ENCODE measurements at regions not wholly inside any gene's neighbourhood (a gene's known extent, or its start where the extent isn't known, plus 50 kb on each side); places are given as distances from the start of the nearest gene placed in this dataset.
"Not testable (repeated sequence)": the region's sequence is repeated elsewhere in the genome, so short reads cannot be mapped to it uniquely, and the experiment has no call there.

DNA sequence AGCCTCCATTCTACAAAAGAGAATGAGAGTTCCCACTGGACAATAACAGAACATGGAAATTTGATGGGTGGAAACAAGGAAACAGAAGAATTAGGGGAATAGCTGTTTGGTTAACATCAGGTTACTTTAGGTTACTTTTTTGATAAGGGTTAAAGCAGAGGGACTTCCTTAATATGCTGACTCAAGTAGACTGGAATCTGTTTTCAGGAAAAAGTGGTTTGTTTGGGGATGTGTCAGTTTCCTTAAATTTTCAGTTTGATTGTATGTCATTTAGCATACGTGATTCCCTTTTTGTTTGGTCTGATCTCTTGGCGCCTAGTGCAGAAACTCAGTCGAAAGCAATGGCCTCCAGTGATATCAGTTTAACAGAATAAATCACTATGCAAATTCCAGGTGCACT lies 411.8 kb upstream of the GRM7 start:
- 93% methylated on average over 2 of the region's 3 CpGs for WGBS (ENCODE audit: insufficient coverage)
- H3K9me3 ChIP-seq (ENCODE audit: control insufficient read depth, insufficient read depth, low read length): no peaks in the 10 kb centered on the region
- no peaks in the 10 kb centered on the region for H3K27me3 ChIP-seq (ENCODE audit: control insufficient read depth, insufficient read depth, low read length)
- H3K27ac ChIP-seq (ENCODE audit: low read depth, low read length): no peak overlapping the region
- H3K36me3 ChIP-seq (ENCODE audit: control insufficient read depth, insufficient read depth, low read length): no peaks in the 10 kb centered on the region
- H3K4me3 ChIP-seq (ENCODE audit: low read depth, low read length): no peak overlapping the region
- no peaks in the 10 kb centered on the region for H3K4me1 ChIP-seq (ENCODE audit: control insufficient read depth, insufficient read depth, low read length)
- DNase-seq (ENCODE audit: low read depth in 4 of 6, low spot score in 6 of 6): no peak

DNA sequence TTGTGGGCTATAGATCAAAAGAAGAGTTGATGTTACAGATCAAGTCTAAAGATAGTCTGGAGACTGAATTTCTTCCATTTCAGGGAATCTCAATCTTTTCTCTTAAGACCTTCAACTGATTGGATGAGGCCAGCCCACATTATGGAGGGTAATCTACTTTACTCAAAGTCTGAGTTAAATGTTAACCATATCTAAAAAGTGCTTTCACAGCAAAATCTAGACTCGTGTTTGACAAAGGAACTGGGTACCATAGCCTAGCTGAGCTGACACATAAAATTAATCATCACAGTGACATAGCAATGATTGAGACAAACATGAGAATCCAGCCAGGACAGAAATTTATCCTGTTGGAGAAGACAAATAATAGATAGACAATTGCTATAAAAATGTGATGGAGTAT lies 407.9 kb upstream of the GRM7 start:
- no peak for DNase-seq (ENCODE audit: low read depth in 4 of 6, low spot score in 6 of 6)
- no peaks in the 10 kb centered on the region for H3K36me3 ChIP-seq (ENCODE audit: control insufficient read depth, insufficient read depth, low read length)
- no peak overlapping the region for H3K27ac ChIP-seq (ENCODE audit: low read depth, low read length)
- no peaks in the 10 kb centered on the region for H3K27me3 ChIP-seq (ENCODE audit: control insufficient read depth, insufficient read depth, low read length)
- no peaks in the 10 kb centered on the region for H3K9me3 ChIP-seq (ENCODE audit: control insufficient read depth, insufficient read depth, low read length)
- no peak overlapping the region for H3K4me3 ChIP-seq (ENCODE audit: low read depth, low read length)
- H3K4me1 ChIP-seq (ENCODE audit: control insufficient read depth, insufficient read depth, low read length): no peaks in the 10 kb centered on the region
- WGBS (ENCODE audit: insufficient coverage): 40% methylated on average over 1 of the region's 1 CpG

DNA sequence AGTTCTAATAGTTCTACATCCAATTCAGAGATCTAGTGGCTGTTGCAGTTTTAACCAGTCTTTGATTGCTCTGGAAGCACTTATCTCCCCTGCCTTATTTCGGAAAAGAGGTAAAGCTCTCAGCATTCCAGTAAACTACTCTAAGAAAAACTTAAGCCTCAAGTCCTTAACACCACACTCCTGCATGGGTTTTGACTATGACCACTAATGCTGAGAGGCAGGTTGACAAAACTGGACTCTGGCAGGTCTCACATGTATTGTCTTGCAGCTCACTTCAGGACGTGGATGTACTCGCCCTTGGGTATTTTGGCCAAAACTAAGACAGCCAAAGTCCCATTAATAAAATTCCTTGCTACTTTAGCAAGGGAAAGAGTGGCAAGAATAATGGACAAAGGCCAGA lies 405.9 kb upstream of the GRM7 start:
- Histone ChIP-seq H3K4me3 (ENCODE audit: low read depth, low read length) (no peak overlapping the region), H3K9me3 (ENCODE audit: control insufficient read depth, insufficient read depth, low read length) (no peaks in the 10 kb centered on the region), H3K4me1 (ENCODE audit: control insufficient read depth, insufficient read depth, low read length) (no peaks in the 10 kb centered on the region), H3K27ac (ENCODE audit: low read depth, low read length) (no peak overlapping the region), H3K36me3 (ENCODE audit: control insufficient read depth, insufficient read depth, low read length) (no peaks in the 10 kb centered on the region), H3K27me3 (ENCODE audit: control insufficient read depth, insufficient read depth, low read length) (no peaks in the 10 kb centered on the region)
- no peak for DNase-seq (ENCODE audit: low read depth in 4 of 6, low spot score in 6 of 6)
- 100% methylated on average over 1 of the region's 3 CpGs for WGBS (ENCODE audit: insufficient coverage)

DNA sequence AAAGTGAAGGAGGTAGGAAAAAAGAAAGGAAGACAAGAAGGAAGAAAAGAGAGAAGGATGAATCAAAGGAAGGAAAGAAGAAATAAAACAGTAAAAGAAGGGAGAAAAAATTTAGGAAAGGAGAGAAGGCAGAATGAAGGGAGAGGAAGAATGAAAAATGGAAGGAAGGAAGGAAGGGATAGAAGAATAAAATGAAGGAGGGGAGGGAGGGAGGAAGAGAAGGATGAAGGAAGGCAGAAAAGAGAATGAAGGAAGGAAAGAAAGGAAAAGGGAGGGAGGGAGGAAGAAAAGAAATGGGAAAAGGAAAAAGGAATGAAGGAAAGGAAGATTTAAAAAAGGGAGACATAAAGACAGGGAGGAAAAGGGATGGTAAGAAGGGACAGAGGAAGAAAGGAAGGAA lies 393.7 kb upstream of the GRM7 start:
- Histone ChIP-seq H3K9me3 (ENCODE audit: control insufficient read depth, insufficient read depth, low read length) (no peaks in the 10 kb centered on the region), H3K4me3 (ENCODE audit: low read depth, low read length) (no peak overlapping the region), H3K4me1 (ENCODE audit: control insufficient read depth, insufficient read depth, low read length) (no peaks in the 10 kb centered on the region), H3K27me3 (ENCODE audit: control insufficient read depth, insufficient read depth, low read length) (no peaks in the 10 kb centered on the region), H3K36me3 (ENCODE audit: control insufficient read depth, insufficient read depth, low read length) (no peaks in the 10 kb centered on the region), H3K27ac (ENCODE audit: low read depth, low read length) (no peak overlapping the region)
- no peak for DNase-seq (ENCODE audit: low read depth in 4 of 6, low spot score in 6 of 6)

DNA sequence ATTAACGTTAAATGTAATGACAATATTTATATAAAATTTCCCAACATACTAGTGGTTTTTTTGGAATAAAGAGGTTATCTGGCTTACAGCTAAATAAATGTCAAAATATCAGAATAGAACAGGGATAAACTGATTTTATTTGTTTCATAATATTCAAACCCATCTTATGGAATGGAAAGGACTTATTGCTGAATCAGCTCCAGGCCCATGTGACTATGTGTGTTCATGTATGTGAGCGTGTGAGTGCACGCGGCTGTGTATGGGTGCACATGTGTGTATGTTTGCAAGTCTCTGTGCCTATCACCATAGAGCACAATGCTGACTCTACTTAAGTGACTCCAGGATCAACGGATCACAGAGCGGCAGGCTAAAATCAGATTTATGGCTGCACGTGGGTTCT lies 392.3 kb upstream of the GRM7 start:
- DNase-seq (ENCODE audit: low read depth in 4 of 6, low spot score in 6 of 6): no peak
- Histone ChIP-seq H3K36me3 (ENCODE audit: control insufficient read depth, insufficient read depth, low read length) (no peaks in the 10 kb centered on the region), H3K4me3 (ENCODE audit: low read depth, low read length) (no peak overlapping the region), H3K4me1 (ENCODE audit: control insufficient read depth, insufficient read depth, low read length) (no peaks in the 10 kb centered on the region), H3K27me3 (ENCODE audit: control insufficient read depth, insufficient read depth, low read length) (no peaks in the 10 kb centered on the region), H3K9me3 (ENCODE audit: control insufficient read depth, insufficient read depth, low read length) (no peaks in the 10 kb centered on the region), H3K27ac (ENCODE audit: low read depth, low read length) (no peak overlapping the region)
- 70% methylated on average over 2 of the region's 7 CpGs for WGBS (ENCODE audit: insufficient coverage)

DNA sequence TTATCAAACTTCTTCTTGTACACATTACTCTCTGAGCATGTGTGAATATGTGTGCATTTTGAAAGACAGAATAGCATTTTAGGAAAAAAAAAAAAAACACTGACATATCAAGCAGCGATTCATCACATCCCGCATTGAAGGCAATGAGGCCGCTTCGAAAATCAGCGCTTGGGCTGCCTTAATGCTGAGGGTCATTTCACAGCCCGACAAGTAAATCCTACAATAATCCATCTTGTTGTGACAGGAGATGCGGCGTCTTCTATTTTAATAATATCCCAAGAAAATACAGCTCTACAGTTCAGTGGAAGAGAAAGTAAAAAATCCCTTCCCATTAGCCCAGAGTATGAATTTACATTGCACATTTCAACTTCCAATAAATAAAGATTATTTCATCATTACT lies 389.2 kb upstream of the GRM7 start:
- H3K9me3 ChIP-seq (ENCODE audit: control insufficient read depth, insufficient read depth, low read length): no peaks in the 10 kb centered on the region
- H3K27me3 ChIP-seq (ENCODE audit: control insufficient read depth, insufficient read depth, low read length): no peaks in the 10 kb centered on the region
- H3K27ac ChIP-seq (ENCODE audit: low read depth, low read length): no peak overlapping the region
- whole genome bisulfite sequencing (ENCODE audit: insufficient coverage): 100% methylated on average over 2 of the region's 8 CpGs
- no peaks in the 10 kb centered on the region for H3K36me3 ChIP-seq (ENCODE audit: control insufficient read depth, insufficient read depth, low read length)
- DNase-seq (ENCODE audit: low read depth in 4 of 6, low spot score in 6 of 6): no peak
- no peak overlapping the region for H3K4me3 ChIP-seq (ENCODE audit: low read depth, low read length)
- H3K4me1 ChIP-seq (ENCODE audit: control insufficient read depth, insufficient read depth, low read length): no peaks in the 10 kb centered on the region

DNA sequence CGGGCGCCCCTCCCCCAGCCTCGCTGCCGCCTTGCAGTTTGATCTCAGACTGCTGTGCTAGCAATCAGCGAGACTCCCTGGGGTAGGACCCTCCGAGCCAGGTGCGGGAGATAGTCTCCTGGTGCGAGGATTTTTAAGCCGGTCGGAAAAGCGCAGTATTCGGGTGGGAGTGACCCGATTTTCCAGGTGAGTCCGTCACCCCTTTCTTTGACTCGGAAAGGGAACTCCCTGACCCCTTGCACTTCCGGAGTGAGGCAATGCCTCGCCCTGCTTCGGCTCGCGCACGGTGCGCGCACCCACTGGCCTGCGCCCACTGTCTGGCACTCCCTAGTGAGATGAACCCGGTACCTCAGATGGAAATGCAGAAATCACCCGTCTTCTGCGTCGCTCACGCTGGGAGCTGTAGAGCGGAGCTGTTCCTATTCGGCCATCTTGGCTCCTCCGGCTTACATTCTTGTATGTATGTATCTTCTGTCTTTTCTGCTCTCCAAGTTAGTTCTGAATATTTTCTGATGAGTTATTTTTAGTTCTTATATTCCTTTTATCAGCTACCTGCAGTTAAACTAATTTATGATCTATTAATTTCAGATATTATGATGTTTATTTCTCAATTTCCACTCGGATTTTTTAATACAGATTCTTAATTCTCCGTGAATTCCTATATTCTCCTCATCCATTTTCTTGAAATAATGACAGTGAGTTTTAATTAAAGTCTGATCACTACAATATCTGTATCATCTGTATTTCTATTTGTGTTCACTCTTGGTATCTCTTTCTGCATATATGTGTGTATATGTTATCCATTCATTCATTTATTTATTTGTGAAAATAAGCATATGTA lies 370.2 kb upstream of the GRM7 start:
- WGBS (ENCODE audit: insufficient coverage): 90% methylated on average over 9 of the region's 34 CpGs
- H3K36me3 ChIP-seq (ENCODE audit: control insufficient read depth, insufficient read depth, low read length); H3K4me1 ChIP-seq (ENCODE audit: control insufficient read depth, insufficient read depth, low read length); H3K27ac ChIP-seq (ENCODE audit: low read depth, low read length); DNase-seq (ENCODE audit: low read depth in 4 of 6, low spot score in 6 of 6); H3K4me3 ChIP-seq (ENCODE audit: low read depth, low read length); H3K9me3 ChIP-seq (ENCODE audit: control insufficient read depth, insufficient read depth, low read length); H3K27me3 ChIP-seq (ENCODE audit: control insufficient read depth, insufficient read depth, low read length): not testable (repeated sequence)

DNA sequence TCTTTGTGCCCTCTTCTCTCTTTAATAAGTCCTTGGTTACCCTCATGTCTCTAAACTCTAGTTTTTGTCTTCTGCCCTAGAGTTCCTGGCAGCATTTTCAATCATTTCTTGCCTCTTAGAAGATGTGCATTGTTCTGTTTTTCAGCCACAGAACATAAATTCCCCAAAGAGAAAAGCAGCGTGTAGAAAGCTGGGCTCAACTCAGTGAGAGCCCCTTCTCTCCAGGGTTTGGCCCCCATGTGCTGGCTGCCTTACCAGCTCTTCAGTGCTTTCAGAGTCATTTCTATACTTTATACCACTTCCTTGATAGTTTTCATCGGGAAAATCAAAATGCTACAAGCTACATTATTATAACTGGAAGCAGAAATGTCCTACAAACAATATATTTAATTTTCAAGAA lies 369.1 kb upstream of the GRM7 start:
- Histone ChIP-seq H3K4me3 (ENCODE audit: low read depth, low read length) (no peak overlapping the region), H3K4me1 (ENCODE audit: control insufficient read depth, insufficient read depth, low read length) (no peaks in the 10 kb centered on the region), H3K36me3 (ENCODE audit: control insufficient read depth, insufficient read depth, low read length) (no peaks in the 10 kb centered on the region), H3K27me3 (ENCODE audit: control insufficient read depth, insufficient read depth, low read length) (no peaks in the 10 kb centered on the region), H3K27ac (ENCODE audit: low read depth, low read length) (no peak overlapping the region), H3K9me3 (ENCODE audit: control insufficient read depth, insufficient read depth, low read length) (no peaks in the 10 kb centered on the region)
- 46% methylated on average over 1 of the region's 2 CpGs for WGBS (ENCODE audit: insufficient coverage)
- peak in 1 of 6 donors; percentile 28 for DNase-seq (ENCODE audit: low read depth in 4 of 6, low spot score in 6 of 6)

DNA sequence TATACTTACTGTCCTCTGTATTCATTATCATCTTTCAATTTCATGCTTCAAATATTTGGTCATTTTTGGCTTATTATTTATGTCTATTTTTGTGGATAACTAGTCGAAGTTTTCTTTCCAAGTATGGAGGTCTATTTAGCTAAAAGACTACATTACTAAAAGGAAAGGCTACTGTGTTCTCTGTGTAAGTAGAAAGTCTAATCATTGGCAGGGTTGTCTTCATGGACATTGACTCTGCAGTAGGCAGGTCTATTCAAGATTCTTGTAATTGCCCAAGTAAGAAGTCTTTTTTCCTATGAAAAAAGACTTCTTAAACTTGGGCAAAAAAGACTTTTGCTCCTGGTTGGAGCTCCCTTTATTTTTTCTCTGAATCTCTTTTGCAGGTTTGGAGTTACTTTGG lies 368.6 kb upstream of the GRM7 start:
- H3K9me3 ChIP-seq (ENCODE audit: control insufficient read depth, insufficient read depth, low read length): no peaks in the 10 kb centered on the region
- no peaks in the 10 kb centered on the region for H3K4me1 ChIP-seq (ENCODE audit: control insufficient read depth, insufficient read depth, low read length)
- no peak overlapping the region for H3K4me3 ChIP-seq (ENCODE audit: low read depth, low read length)
- no peaks in the 10 kb centered on the region for H3K36me3 ChIP-seq (ENCODE audit: control insufficient read depth, insufficient read depth, low read length)
- H3K27me3 ChIP-seq (ENCODE audit: control insufficient read depth, insufficient read depth, low read length): no peaks in the 10 kb centered on the region
- DNase-seq (ENCODE audit: low read depth in 4 of 6, low spot score in 6 of 6): no peak
- H3K27ac ChIP-seq (ENCODE audit: low read depth, low read length): no peak overlapping the region
- no CpG with 5 or more reads among the region's 1 CpG for WGBS (ENCODE audit: insufficient coverage)

DNA sequence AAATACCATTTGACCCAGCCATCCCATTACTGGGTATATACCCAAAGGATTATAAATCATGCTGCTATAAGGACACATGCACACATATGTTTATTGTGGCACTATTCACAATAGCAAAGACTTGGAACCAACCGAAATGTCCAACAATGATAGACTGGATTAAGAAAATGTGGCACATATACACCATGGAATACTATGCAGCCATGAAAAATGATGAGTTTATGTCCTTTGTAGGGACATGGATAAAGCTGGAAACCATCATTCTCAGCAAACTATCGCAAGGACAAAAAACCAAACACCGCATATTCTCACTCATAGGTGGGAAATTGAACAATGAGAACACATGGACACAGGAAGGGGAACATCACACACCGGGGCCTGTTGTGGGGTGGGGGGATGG lies 362.0 kb upstream of the GRM7 start:
- H3K4me1 ChIP-seq (ENCODE audit: control insufficient read depth, insufficient read depth, low read length); DNase-seq (ENCODE audit: low read depth in 4 of 6, low spot score in 6 of 6); H3K27ac ChIP-seq (ENCODE audit: low read depth, low read length): not testable (repeated sequence)

More for the DNA sequence above, 362.0 kb upstream of the GRM7 start:
- H3K27me3 ChIP-seq (ENCODE audit: control insufficient read depth, insufficient read depth, low read length); H3K9me3 ChIP-seq (ENCODE audit: control insufficient read depth, insufficient read depth, low read length); H3K36me3 ChIP-seq (ENCODE audit: control insufficient read depth, insufficient read depth, low read length); H3K4me3 ChIP-seq (ENCODE audit: low read depth, low read length): not testable (repeated sequence)
- no CpG with 5 or more reads among the region's 4 CpGs for WGBS (ENCODE audit: insufficient coverage)
